IPS-15b (cell line): ENCODE measurements at regions not wholly inside any gene's neighbourhood (a gene's known extent, or its start where the extent isn't known, plus 50 kb on each side); places are given as distances from the start of the nearest gene placed in this dataset.
"Not testable (repeated sequence)": the region's sequence is repeated elsewhere in the genome, so short reads cannot be mapped to it uniquely, and the experiment has no call there.

Experiments
- H3K27me3 ChIP-seq: one replicate; pipeline ENCODE4 v1.6.1; 2013; ENCODE audit warnings: low read length; ENCODE audit not compliant: control insufficient read depth, insufficient read depth
- H3K36me3 ChIP-seq: one replicate; pipeline ENCODE4 v1.6.1; 2013; ENCODE audit warnings: low read length; ENCODE audit not compliant: control insufficient read depth, insufficient read depth
- H3K4me1 ChIP-seq: one replicate; pipeline ENCODE4 v1.6.1; 2013; ENCODE audit warnings: mild to moderate bottlenecking, low read length; ENCODE audit not compliant: control insufficient read depth, insufficient read depth
- H3K4me3 ChIP-seq: one replicate; pipeline ENCODE4 v1.5.1; 2013; ENCODE audit warnings: low read depth, low read length
- H3K9ac ChIP-seq: one replicate; pipeline ENCODE4 v1.6.1; 2013; ENCODE audit warnings: low read depth, mild to moderate bottlenecking, low read length
- H3K9me3 ChIP-seq: one replicate; pipeline ENCODE4 v1.6.1; 2013; ENCODE audit warnings: mild to moderate bottlenecking, low read length; ENCODE audit not compliant: control insufficient read depth, insufficient read depth

GRCh38 chr13:74280795-74281490 is 146.7 kb upstream of the KLF12 start:
- H3K4me3 ChIP-seq: no peak overlapping the region
- H3K36me3 ChIP-seq: no peaks in the 10 kb centered on the region
- H3K9ac ChIP-seq: no peak overlapping the region
- H3K4me1 ChIP-seq: peaks cover 3% of the 10 kb centered on the region
- no peaks in the 10 kb centered on the region for H3K27me3 ChIP-seq
- no peaks in the 10 kb centered on the region for H3K9me3 ChIP-seq

GRCh38 chr13:74280093-74280794 is 146.0 kb upstream of the KLF12 start:
- Histone ChIP-seq H3K4me3 (no peak overlapping the region), H3K4me1 (peaks cover 3% of the 10 kb centered on the region), H3K9me3 (no peaks in the 10 kb centered on the region), H3K36me3 (no peaks in the 10 kb centered on the region), H3K9ac (no peak overlapping the region), H3K27me3 (no peaks in the 10 kb centered on the region)

GRCh38 chr13:74278901-74279300 is 144.7 kb upstream of the KLF12 start:
- H3K9me3 ChIP-seq: no peaks in the 10 kb centered on the region
- H3K4me3 ChIP-seq: no peak overlapping the region

GRCh38 chr13:74274916-74275315 is 140.7 kb upstream of the KLF12 start:
- Histone ChIP-seq H3K9me3 (no peaks in the 10 kb centered on the region), H3K27me3 (no peaks in the 10 kb centered on the region), H3K36me3 (no peaks in the 10 kb centered on the region), H3K9ac (no peak overlapping the region), H3K4me3 (no peak overlapping the region), H3K4me1 (no peaks in the 10 kb centered on the region)

More at GRCh38 chr13:74278901-74279300, 144.7 kb upstream of the KLF12 start:
- no peaks in the 10 kb centered on the region for H3K36me3 ChIP-seq
- H3K27me3 ChIP-seq: no peaks in the 10 kb centered on the region
- no peak overlapping the region for H3K9ac ChIP-seq
- H3K4me1 ChIP-seq: peaks cover 3% of the 10 kb centered on the region

GRCh38 chr13:74273581-74273980 is 139.4 kb upstream of the KLF12 start:
- no peaks in the 10 kb centered on the region for H3K4me1 ChIP-seq
- no peaks in the 10 kb centered on the region for H3K27me3 ChIP-seq
- H3K9me3 ChIP-seq: no peaks in the 10 kb centered on the region
- no peaks in the 10 kb centered on the region for H3K36me3 ChIP-seq
- no peak overlapping the region for H3K4me3 ChIP-seq
- no peak overlapping the region for H3K9ac ChIP-seq

GRCh38 chr13:74272826-74273225 is 138.6 kb upstream of the KLF12 start:
- Histone ChIP-seq H3K27me3 (no peaks in the 10 kb centered on the region), H3K4me3 (no peak overlapping the region), H3K9ac (no peak overlapping the region), H3K9me3 (no peaks in the 10 kb centered on the region), H3K4me1 (no peaks in the 10 kb centered on the region), H3K36me3 (no peaks in the 10 kb centered on the region)

- Histone ChIP-seq H3K36me3 (no peaks in the 10 kb centered on the region), H3K4me3 (no peak overlapping the region), H3K27me3 (no peaks in the 10 kb centered on the region), H3K4me1 (no peaks in the 10 kb centered on the region), H3K9ac (no peak overlapping the region), H3K9me3 (no peaks in the 10 kb centered on the region)
These were observed 135.8 kb upstream of the KLF12 start for GRCh38 chr13:74270018-74270417.

GRCh38 chr13:74266861-74267260 is 132.7 kb upstream of the KLF12 start:
- H3K9ac ChIP-seq: no peak overlapping the region
- H3K4me3 ChIP-seq: no peak overlapping the region
- H3K4me1 ChIP-seq: no peaks in the 10 kb centered on the region

GRCh38 chr13:74266309-74266708 is 132.1 kb upstream of the KLF12 start:
- Histone ChIP-seq H3K36me3 (no peaks in the 10 kb centered on the region), H3K9me3 (no peaks in the 10 kb centered on the region), H3K9ac (no peak overlapping the region), H3K4me1 (no peaks in the 10 kb centered on the region), H3K27me3 (no peaks in the 10 kb centered on the region), H3K4me3 (no peak overlapping the region)

More at GRCh38 chr13:74266861-74267260, 132.7 kb upstream of the KLF12 start:
- Histone ChIP-seq H3K36me3 (no peaks in the 10 kb centered on the region), H3K9me3 (no peaks in the 10 kb centered on the region), H3K27me3 (no peaks in the 10 kb centered on the region)

- Histone ChIP-seq H3K9ac (no peak overlapping the region), H3K27me3 (no peaks in the 10 kb centered on the region), H3K36me3 (no peaks in the 10 kb centered on the region), H3K9me3 (no peaks in the 10 kb centered on the region), H3K4me1 (no peaks in the 10 kb centered on the region), H3K4me3 (no peak overlapping the region)
These were observed 130.1 kb upstream of the KLF12 start for GRCh38 chr13:74264333-74264732.

- not testable (repeated sequence) for H3K9ac ChIP-seq
These were observed 126.2 kb upstream of the KLF12 start for GRCh38 chr13:74260420-74260819.

GRCh38 chr13:74259641-74260040 is 125.4 kb upstream of the KLF12 start:
- no peaks in the 10 kb centered on the region for H3K9me3 ChIP-seq
- H3K9ac ChIP-seq: no peak overlapping the region
- H3K4me1 ChIP-seq: no peaks in the 10 kb centered on the region
- H3K36me3 ChIP-seq: no peaks in the 10 kb centered on the region
- no peaks in the 10 kb centered on the region for H3K27me3 ChIP-seq
- H3K4me3 ChIP-seq: no peak overlapping the region

More at GRCh38 chr13:74260420-74260819, 126.2 kb upstream of the KLF12 start:
- not testable (repeated sequence) for H3K4me1 ChIP-seq, H3K36me3 ChIP-seq, H3K9me3 ChIP-seq, H3K27me3 ChIP-seq, H3K4me3 ChIP-seq
